Osteoblast (primary cell): ENCODE measurements at regions not wholly inside any gene's neighbourhood (a gene's known extent, or its start where the extent isn't known, plus 50 kb on each side); places are given as distances from the start of the nearest gene placed in this dataset.

Experiments
- DNase-seq: peaks from one replicate; pipeline ENCODE4 v3.0.0; 2011; ENCODE audit warnings: low spot score, mixed read lengths; ENCODE audit not compliant: insufficient read length; ENCODE audit errors: missing footprints
- H2AFZ ChIP-seq: 2 replicates; pipeline ENCODE4 v1.6.0; 2011; ENCODE audit warnings: mild to moderate bottlenecking, low read length
- H3K27ac ChIP-seq: 2 replicates; pipeline ENCODE4 v1.5.1; 2011; ENCODE audit warnings: mild to moderate bottlenecking, low read depth, low read length, moderate library complexity
- H3K27me3 ChIP-seq: 2 replicates; pipeline ENCODE4 v1.6.0; 2012; ENCODE audit warnings: mild to moderate bottlenecking, control low read depth, inconsistent platforms, low read length, moderate library complexity; ENCODE audit not compliant: insufficient read depth
- H3K36me3 ChIP-seq: 2 replicates; pipeline ENCODE4 v1.5.1; 2011; ENCODE audit warnings: mild to moderate bottlenecking, low read length, control low read depth, moderate library complexity; ENCODE audit not compliant: insufficient read depth
- H3K4me1 ChIP-seq: 2 replicates; pipeline ENCODE4 v1.5.1; 2011; ENCODE audit warnings: mild to moderate bottlenecking, low read length, control low read depth, moderate library complexity; ENCODE audit not compliant: insufficient read depth
- H3K4me2 ChIP-seq: 2 replicates; pipeline ENCODE4 v1.6.0; 2011; ENCODE audit warnings: mild to moderate bottlenecking, low read length; ENCODE audit not compliant: insufficient read depth
- H3K4me3 ChIP-seq: fragments of 200-600 bp; sonication (generic); 3 replicates; pipeline ENCODE4 v1.5.1; 2012; ENCODE audit warnings: mild to moderate bottlenecking, low read length, inconsistent platforms; ENCODE audit not compliant: insufficient read depth
- H3K79me2 ChIP-seq: 2 replicates; pipeline ENCODE4 v1.6.0; 2012; ENCODE audit warnings: mild to moderate bottlenecking, low read length, control low read depth, inconsistent platforms; ENCODE audit not compliant: insufficient read depth
- H3K9me3 ChIP-seq: 2 replicates; pipeline ENCODE4 v1.5.1; 2011; ENCODE audit warnings: low read depth, low read length, control low read depth
- H4K20me1 ChIP-seq: 2 replicates; pipeline ENCODE4 v1.6.0; 2012; ENCODE audit warnings: mild to moderate bottlenecking, low read length, control low read depth; ENCODE audit not compliant: insufficient read depth
- TF ChIP-seq, protein P1 (sequence below): IDR thresholded peaks from 2 replicates; pipeline ENCODE4 v1.5.1; 2011; ENCODE audit warnings: mild to moderate bottlenecking, low read depth, low read length, moderate library complexity; ENCODE audit errors: extremely low read depth

DNA sequence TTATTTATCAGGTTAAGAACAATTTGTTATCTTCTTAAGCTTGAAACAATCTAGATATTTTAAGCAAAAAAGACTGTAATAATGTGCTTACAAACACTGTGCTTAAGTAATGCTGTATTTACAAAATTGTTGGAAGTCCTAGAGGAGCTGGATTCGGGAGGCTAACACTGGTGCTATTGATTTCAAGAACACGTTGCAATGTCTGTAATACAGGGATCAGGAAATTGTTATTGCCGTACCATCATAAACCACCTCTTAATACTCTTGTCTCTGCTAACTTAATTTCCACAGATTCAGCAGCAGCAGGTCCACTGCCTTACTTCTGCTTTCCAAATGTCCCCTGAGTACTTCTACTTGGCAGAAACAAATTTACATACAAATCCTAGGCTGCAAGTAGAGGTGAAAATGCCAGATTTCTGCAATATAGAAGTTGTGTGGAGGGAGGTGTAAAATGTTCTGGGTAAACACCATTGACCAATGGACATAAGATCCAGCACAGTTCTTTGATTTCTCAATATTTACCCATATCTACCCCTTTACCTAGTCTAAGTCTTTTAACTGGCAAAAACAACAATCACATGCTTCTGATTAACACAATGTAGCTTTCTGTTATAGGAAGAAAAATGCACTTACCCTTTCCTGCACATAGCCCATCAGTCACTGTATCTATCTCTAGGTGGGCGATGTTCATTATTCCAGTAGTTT is 663.4 kb downstream of the TMTC2 start:
- no peak overlapping the region for H3K4me3 ChIP-seq
- no peaks in the 10 kb centered on the region for H3K4me1 ChIP-seq
- H3K9me3 ChIP-seq, result peaks cover 3% of the 10 kb centered on the region
- H3K4me2 ChIP-seq, result no peak overlapping the region
- no peaks in the 10 kb centered on the region for H3K36me3 ChIP-seq
- no peaks in the 10 kb centered on the region for H3K27me3 ChIP-seq
- TF ChIP-seq, protein P1, sequence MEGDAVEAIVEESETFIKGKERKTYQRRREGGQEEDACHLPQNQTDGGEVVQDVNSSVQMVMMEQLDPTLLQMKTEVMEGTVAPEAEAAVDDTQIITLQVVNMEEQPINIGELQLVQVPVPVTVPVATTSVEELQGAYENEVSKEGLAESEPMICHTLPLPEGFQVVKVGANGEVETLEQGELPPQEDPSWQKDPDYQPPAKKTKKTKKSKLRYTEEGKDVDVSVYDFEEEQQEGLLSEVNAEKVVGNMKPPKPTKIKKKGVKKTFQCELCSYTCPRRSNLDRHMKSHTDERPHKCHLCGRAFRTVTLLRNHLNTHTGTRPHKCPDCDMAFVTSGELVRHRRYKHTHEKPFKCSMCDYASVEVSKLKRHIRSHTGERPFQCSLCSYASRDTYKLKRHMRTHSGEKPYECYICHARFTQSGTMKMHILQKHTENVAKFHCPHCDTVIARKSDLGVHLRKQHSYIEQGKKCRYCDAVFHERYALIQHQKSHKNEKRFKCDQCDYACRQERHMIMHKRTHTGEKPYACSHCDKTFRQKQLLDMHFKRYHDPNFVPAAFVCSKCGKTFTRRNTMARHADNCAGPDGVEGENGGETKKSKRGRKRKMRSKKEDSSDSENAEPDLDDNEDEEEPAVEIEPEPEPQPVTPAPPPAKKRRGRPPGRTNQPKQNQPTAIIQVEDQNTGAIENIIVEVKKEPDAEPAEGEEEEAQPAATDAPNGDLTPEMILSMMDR, result no peak
- no peak for DNase-seq
- no peaks in the 10 kb centered on the region for H3K79me2 ChIP-seq
- no peak overlapping the region for H3K27ac ChIP-seq
- H4K20me1 ChIP-seq, result no peaks in the 10 kb centered on the region
- H2AFZ ChIP-seq, result no peak overlapping the region

DNA sequence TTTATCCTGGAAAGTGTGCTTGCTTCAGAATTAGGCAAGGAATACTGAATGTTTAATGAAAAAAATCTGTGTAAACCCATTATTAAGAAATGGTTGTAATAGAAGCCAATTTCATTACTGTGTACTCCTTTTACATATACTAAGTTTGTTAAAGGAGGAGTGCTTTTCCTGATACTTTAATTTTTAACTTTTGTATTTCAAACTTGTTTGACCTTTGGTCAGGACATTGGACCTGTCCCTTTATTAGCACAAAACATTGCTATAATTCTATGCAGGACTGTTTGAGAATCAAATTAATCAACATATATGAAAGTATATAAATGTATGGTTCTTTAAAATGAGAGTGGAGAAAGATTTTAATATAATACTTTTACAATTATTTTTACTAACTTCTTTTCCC is 659.6 kb downstream of the TMTC2 start:
- Histone ChIP-seq H3K4me3 (no peak overlapping the region), H3K27me3 (no peaks in the 10 kb centered on the region), H3K4me1 (no peaks in the 10 kb centered on the region), H2AFZ (no peak overlapping the region), H3K4me2 (no peak overlapping the region), H4K20me1 (no peaks in the 10 kb centered on the region), H3K9me3 (peaks cover 3% of the 10 kb centered on the region), H3K27ac (no peak overlapping the region), H3K36me3 (no peaks in the 10 kb centered on the region), H3K79me2 (no peaks in the 10 kb centered on the region)
- no peak for DNase-seq
- TF ChIP-seq, protein P1, result no peak

DNA sequence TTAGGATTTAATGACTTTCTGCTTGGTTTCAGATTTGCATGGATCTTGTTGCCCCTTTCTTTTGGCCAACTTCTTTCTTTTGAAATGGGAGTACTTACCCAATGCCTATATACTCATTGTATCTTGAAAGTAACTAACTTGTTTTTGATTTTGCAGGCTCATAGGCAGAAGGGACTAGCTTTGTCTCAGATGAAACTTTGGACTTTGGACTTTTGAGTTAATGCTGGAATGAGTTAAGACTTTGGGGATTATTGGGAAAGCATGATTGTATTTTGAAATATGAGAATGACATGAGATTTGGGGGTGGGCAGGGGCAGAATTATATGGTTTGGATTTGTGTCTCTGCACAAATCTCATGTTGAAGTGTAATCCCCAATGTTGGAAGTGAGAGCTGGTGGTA is 657.1 kb downstream of the TMTC2 start:
- DNase-seq, result no peak
- H2AFZ ChIP-seq, result no peak overlapping the region
- no peak overlapping the region for H3K4me2 ChIP-seq
- no peaks in the 10 kb centered on the region for H3K79me2 ChIP-seq
- no peaks in the 10 kb centered on the region for H3K4me1 ChIP-seq
- no peaks in the 10 kb centered on the region for H4K20me1 ChIP-seq
- H3K27me3 ChIP-seq, result no peaks in the 10 kb centered on the region
- H3K36me3 ChIP-seq, result no peaks in the 10 kb centered on the region
- peaks cover 5% of the 10 kb centered on the region for H3K9me3 ChIP-seq
- TF ChIP-seq, protein P1, result no peak
- no peak overlapping the region for H3K27ac ChIP-seq
- no peak overlapping the region for H3K4me3 ChIP-seq

DNA sequence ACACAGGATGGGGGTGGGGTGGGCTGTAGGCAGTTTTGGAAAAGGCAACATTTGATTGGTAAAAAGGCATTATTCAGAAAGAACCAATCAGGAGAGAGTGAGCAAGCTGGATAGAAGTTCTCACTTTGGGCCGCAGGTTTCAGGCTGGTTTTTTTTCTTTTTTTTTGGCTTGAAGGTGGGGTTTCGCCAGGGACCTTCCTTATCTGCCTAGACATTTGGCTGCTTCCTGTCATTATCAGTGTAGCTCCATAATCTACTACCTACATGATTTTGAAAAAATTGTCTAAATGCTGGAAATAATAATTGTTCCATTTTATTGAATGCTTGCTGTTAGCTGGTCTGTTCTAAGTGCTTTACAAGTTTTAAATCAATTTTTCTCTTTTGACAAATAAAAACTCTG is 649.0 kb downstream of the TMTC2 start:
- Histone ChIP-seq H3K27me3 (no peaks in the 10 kb centered on the region), H3K36me3 (no peaks in the 10 kb centered on the region), H2AFZ (no peak overlapping the region), H3K9me3 (peaks cover 2% of the 10 kb centered on the region), H3K4me2 (no peak overlapping the region), H3K4me3 (no peak overlapping the region), H3K27ac (no peak overlapping the region), H4K20me1 (no peaks in the 10 kb centered on the region), H3K4me1 (no peaks in the 10 kb centered on the region), H3K79me2 (no peaks in the 10 kb centered on the region)
- TF ChIP-seq, protein P1, result no peak
- DNase-seq, result no peak
